Stimulated activated CD4-positive, alpha-beta T cell treated with anti-CD3 and anti-CD28 coated beads, Interleukin-15, amount 100 ng/mL, for 48 hours (primary cell): ENCODE measurements at regions not wholly inside any gene's neighbourhood (a gene's known extent, or its start where the extent isn't known, plus 50 kb on each side); places are given as distances from the start of the nearest gene placed in this dataset.
"Not testable (repeated sequence)": the region's sequence is repeated elsewhere in the genome, so short reads cannot be mapped to it uniquely, and the experiment has no call there.

Experiments used
- DNase-seq, 2 donors: peaks; one replicate each; pipeline ENCODE4 v3.0.0-alpha.2; 2020; ENCODE audit warnings: low read depth in 2 of 2

DNA sequence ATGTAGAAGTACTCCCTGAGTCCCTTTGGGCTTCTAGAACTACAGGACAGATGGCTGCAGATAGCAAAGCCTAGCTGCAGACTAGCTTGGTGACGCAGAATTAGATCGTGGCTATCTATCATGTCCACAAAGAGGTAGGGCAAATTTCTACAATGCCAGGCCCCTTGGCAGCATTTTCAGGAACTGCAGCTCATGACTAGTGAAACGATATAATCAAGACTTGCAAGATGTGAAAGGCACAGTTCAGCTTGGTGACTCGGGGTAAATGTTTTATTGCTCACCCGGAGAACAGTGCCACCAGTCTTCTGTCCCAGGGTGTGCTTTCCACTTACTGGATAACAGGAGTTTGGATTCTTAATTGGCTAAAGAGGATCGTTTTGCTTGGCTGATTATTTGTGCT, 108.7 kb upstream of the LY86 start:
- no peak for DNase-seq

- no peak for DNase-seq
Observed at GRCh38 chr6:6482256-6482655, 106.3 kb upstream of the LY86 start.

- no peak for DNase-seq
Observed at GRCh38 chr6:6483168-6483567, 105.4 kb upstream of the LY86 start.

DNA sequence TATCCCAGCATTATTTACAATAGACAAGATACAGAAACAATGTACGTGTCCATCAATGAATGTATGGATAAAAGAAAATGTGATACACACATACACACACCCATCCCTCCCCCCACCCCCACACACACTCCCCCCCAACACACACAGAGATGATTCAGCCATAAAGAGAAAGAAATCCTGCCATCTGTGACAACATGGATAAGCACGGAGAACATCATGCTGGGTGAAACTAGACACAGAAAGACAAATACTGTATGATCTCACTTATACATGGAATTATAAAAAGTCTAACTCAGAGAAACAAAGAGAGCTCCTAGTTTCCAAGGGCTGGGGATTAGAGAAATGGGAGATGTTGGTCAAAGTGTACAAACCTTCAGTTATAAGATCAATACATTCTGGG, 104.8 kb upstream of the LY86 start:
- DNase-seq = no peak

DNA sequence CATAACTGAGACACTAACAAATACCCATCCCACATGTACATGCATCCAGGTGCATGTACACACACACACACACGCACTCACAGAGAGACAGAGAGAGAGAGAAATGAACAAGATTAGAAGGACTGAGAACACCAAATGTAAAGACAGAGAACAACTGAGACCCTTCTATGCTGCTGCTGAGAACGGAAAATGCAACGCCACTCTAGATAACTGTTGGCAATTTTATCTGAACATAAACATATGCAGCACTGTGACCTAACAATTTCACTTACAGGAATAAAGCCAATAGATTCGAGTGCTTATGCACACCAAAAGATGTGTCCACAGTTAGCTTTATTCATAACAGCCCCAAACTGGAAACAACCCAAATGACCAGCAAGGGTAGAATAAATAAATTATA, 103.8 kb upstream of the LY86 start:
- no peak for DNase-seq

GRCh38 chr6:6486595-6486994, 101.9 kb upstream of the LY86 start:
- no peak for DNase-seq

DNA sequence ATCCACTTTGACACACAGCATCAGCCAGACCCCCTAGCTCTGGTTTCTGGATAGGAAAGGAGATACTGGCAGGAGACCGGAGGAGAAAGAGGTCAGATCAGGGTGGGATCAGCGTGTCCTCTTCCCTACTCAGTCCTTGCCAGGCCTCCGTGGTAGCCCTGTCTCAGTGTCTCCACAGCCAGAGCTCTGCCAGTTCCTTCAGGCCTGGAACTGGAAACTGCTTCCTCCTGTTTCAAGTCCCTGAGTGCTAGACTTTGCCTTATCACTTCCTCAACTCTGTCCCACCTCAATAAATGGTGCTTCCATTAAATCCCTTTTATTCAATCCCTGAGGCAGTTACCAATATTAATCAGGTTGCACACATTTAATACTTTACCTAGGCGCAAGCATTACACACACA, 96.8 kb upstream of the LY86 start:
- no peak for DNase-seq

DNA sequence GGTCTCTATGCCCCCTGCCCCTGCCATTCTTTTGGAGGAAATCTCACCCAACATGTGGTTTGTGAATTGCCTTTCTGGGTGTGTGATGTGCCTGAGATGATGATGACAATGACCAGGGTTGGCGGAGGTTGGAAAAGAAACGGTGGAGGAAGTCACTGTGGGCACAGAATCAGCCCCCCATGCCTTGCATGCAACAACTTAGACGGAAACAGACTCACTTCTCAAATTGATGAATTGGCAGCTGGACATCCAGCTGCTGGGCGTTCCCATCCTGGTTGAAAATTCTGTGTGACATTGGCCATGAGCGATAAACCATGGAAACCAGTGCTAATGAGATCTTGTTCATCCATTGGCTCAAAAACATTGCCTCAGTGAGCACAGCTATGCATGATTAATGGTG, 95.8 kb upstream of the LY86 start:
- DNase-seq = no peak

- not testable (repeated sequence) for DNase-seq
Observed at GRCh38 chr6:6494139-6494538, 94.4 kb upstream of the LY86 start.

DNA sequence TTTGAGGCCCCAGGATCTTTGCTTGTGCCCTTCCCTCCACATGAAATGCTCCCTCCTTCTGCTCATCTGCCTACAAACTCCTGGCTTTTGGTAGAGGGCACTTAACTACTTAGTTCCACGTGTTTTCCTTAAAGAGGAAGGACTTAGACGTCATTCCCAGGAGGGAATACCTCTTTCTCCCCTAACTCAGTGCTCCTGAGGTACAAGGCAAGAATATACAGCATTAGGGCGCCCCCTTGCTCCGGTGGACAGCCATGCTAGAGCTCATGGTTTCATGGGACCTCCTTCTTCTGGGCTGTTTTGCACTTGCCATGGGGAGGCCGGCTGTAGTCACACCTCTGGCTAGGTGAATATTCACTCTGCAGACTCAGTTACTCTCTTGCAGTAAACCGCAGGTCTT, 93.8 kb upstream of the LY86 start:
- DNase-seq = no peak

DNA sequence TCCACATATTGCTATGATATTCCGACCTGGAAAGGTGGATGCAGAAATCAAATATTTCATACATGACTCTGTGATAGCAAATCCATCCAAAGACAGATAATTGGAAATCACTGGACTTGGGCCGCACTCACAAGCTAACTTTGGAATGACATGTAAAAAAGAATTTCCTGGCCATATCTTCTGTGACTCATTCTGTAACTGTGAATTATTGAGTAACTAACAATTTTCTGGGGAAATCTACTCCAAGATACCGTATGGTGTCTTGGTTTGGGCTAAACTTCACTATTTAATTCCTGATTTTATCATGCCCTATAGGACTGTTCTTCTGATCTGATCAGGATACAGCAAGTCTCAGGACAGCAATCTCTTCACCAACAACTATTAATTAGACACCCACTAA, 92.7 kb upstream of the LY86 start:
- DNase-seq = no peak

- no peak for DNase-seq
Observed at GRCh38 chr6:6497541-6497940, 91.0 kb upstream of the LY86 start.

- DNase-seq = no peak
Observed at GRCh38 chr6:6497976-6498375, 90.5 kb upstream of the LY86 start.

DNA sequence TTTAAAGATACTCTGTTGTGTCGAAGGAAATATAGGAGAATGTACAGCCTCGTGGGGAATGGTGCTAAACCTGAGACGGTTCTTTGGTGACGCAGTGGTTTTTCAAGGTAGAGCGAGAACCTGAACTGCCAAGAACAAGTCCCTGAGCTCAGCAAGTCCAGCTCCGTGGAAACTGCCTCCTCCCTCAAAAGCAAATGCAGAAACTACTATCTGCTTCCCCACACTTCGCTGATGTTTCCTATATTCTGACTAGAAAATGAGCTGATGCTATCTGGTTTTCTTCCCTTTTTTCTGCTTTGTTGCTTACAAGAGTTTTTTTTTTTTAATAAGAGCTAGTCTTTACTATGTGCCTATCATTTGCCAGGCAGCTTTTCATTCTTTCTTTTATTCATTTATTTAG, 85.3 kb upstream of the LY86 start:
- no peak for DNase-seq

GRCh38 chr6:6505111-6505510, 83.4 kb upstream of the LY86 start:
- DNase-seq = no peak

- no peak for DNase-seq
Observed at GRCh38 chr6:6508643-6509042, 79.9 kb upstream of the LY86 start.

DNA sequence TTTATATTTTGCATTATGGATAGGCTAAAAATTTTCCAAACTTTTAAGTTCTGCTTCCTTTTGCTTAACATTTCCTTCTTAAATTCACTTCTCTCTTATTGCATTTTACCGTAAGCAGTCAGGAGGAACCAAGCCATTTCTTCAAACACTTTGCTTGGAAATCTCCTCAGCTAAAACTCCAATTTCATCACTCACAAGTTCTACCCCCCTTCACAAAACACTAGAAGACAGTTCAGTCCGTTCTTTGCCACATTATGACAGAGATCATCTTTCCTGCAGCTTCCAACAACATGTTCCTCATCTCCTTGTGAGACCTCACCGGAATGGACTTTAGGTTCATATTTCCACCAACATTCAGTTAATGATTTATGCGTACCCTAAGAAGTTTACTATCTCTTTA, 79.2 kb upstream of the LY86 start:
- DNase-seq = no peak

DNA sequence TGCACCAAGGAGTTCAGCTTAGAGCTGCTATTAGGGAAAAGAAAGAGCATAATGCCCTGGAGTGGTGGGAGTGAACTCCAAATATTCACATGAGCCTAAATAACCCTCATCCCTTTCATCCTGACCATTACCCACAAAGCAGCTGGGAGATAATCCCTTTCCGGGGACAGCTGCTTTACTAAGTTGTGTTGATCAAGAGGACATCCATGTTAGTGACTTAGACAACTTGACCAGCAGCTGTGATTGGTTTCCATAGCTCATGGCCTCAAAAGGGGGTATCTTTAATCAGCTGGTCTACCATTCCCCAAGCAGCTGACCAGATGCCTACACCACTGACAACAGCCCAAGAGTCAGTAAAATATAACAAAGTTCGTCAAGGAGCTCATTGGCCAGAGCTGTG, 75.8 kb upstream of the LY86 start:
- no peak for DNase-seq

DNA sequence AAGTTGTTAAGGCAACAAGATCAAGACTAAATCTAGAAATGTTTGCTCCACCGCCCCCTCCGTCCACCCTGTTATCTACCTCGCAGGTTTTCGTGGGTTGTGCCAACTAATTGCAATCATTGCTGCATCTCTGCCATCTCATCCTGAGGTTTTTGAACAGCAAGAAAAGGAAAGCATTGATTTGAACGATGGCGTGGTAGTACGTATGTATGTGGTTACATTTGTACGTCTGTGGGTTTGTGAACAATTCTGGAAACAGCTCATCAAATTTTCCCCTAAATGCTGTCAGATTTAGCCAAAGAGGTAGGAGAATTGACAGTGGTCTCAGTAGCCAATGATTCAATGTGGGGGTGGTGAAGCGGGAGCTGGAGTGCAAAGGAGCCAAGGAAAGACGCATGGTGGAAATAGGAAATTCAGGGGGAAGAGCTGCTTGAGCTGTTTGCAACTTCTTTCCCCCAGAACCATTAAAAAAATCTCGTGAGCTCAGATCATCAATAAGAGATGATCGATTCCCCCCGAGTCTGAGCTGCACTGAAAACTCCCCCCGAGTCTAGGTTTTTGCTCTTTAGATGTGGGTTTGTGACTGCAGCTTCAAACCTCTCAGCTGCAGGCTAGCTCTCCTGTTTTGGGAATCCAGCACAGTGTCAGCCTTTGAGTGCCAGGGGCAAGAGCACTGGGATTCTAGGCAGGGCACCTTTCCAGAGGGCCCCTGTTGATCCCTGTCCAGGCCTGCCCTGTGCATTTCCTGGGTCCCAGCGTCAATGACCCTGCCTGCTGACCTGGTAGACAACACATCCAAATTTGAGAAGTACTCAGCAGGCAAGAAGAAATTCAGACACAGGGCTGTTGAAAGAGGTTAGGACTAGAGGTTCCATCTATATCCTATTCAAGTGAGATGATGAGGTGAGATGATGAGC, 72.6 kb upstream of the LY86 start:
- DNase-seq = peak; percentile 52 to 61

- no peak for DNase-seq
Observed at GRCh38 chr6:6516666-6517458, 71.7 kb upstream of the LY86 start.

DNA sequence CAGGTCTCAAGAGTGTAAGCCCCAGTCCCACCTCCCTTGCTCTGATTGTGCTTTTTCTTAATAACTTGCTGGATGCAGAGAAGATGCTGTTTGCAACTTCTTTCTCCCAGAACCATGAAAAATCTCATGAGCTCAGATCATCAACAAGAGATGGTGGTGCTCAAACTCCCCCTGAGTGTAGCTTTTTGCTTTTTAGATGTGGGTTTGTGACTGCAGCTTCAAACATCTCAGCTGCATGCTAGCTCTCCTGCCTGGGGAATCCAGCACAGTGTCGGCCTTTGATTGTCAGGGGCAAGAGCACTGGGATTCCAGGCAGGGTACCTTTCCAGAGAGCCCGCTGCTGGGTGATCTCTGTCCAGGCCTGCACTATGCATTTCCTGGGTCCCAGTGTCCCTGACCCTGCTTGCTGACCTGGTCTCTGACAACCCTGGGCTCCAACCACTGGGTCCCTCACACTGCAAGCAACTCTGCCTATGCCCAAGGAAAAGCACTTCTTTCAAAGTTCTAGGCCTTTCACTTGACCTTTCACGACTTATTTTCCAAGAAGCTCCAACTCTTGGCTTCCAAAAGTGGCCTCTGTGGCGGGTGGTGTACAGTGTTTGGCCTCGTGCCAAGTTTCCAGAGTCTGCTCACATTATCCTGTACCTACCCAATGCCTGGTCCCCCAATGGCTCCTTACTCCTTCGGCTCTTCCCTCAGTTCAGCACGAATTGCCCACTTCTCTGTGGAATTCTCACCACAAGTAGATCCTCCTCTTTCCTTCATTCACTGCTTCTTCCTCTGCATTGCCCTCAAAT, 69.7 kb upstream of the LY86 start:
- no peak for DNase-seq

GRCh38 chr6:6521961-6522482, 66.5 kb upstream of the LY86 start:
- DNase-seq = no peak
